ENCODE measurements at regions not wholly inside any gene's neighbourhood (a gene's known extent, or its start where the extent isn't known, plus 50 kb on each side); places are given as distances from the start of the nearest gene placed in this dataset.

- peaks cover 0 to 9% of the 10 kb centered on the region in 2 donors for H3K9me3 ChIP-seq
- no peak overlapping the region for H3K27ac ChIP-seq
- intact Hi-C loops (cut with DNase I; ENCODE audit: low total_unique reads), result no loop called here
- TF ChIP-seq POLR2AphosphoS5 (IDR thresholded peaks at IDR 0.05) (no peak), POLR2A (IDR thresholded peaks at IDR 0.05) (no peak), CTCF (IDR thresholded peaks at IDR 0.05) (no peak)
- H3K4me3 ChIP-seq, result no peak overlapping the region
- no peaks in the 10 kb centered on the region for H3K4me1 ChIP-seq
- H3K27me3 ChIP-seq, result no peaks in the 10 kb centered on the region
- no peak for DNase-seq (ENCODE audit: low spot score in 2 of 2)
- no peaks in the 10 kb centered on the region for H3K36me3 ChIP-seq
These were observed 108.2 kb upstream of the RBBP6 start for GRCh38 chr16:24430954-24431760.

- no peak for TF ChIP-seq POLR2AphosphoS5 (IDR thresholded peaks at IDR 0.05)
- Histone ChIP-seq H3K36me3 (no peaks in the 10 kb centered on the region), H3K4me3 (no peak overlapping the region), H3K27ac (no peak overlapping the region), H3K9me3 (no peaks in the 10 kb centered on the region), H3K4me1 (no peaks in the 10 kb centered on the region), H3K27me3 (no peaks in the 10 kb centered on the region)
- intact Hi-C loops (cut with DNase I; ENCODE audit: low total_unique reads), result no loop called here
- DNase-seq (ENCODE audit: low spot score in 2 of 2), result no peak
These were observed 105.7 kb upstream of the RBBP6 start for GRCh38 chr16:24433706-24434105.

- no peaks in the 10 kb centered on the region for H3K9me3 ChIP-seq
- H3K36me3 ChIP-seq, result no peaks in the 10 kb centered on the region
- intact Hi-C loops (cut with DNase I; ENCODE audit: low total_unique reads), result no loop called here
- H3K27me3 ChIP-seq, result no peaks in the 10 kb centered on the region
- DNase-seq (ENCODE audit: low spot score in 2 of 2), result no peak
- H3K4me3 ChIP-seq, result no peak overlapping the region
- no peak for TF ChIP-seq CTCF (IDR thresholded peaks at IDR 0.05)
- no peak for TF ChIP-seq POLR2AphosphoS5 (IDR thresholded peaks at IDR 0.05)
- TF ChIP-seq POLR2A (IDR thresholded peaks at IDR 0.05), result no peak
- H3K4me1 ChIP-seq, result no peaks in the 10 kb centered on the region
- no peak overlapping the region for H3K27ac ChIP-seq
These were observed 99.1 kb upstream of the RBBP6 start for GRCh38 chr16:24440306-24440705.

GRCh38 chr16:24442631-24443030, 96.7 kb upstream of the RBBP6 start:
- TF ChIP-seq POLR2AphosphoS5 (IDR thresholded peaks at IDR 0.05) (no peak), POLR2A (IDR thresholded peaks at IDR 0.05) (no peak), CTCF (IDR thresholded peaks at IDR 0.05) (no peak)
- Histone ChIP-seq H3K9me3 (no peaks in the 10 kb centered on the region), H3K4me3 (no peak overlapping the region), H3K36me3 (no peaks in the 10 kb centered on the region), H3K27ac (no peak overlapping the region), H3K4me1 (no peaks in the 10 kb centered on the region), H3K27me3 (no peaks in the 10 kb centered on the region)
- intact Hi-C loops (cut with DNase I; ENCODE audit: low total_unique reads), result no loop called here
- DNase-seq (ENCODE audit: low spot score in 2 of 2), result no peak

- H3K27me3 ChIP-seq, result no peaks in the 10 kb centered on the region
- TF ChIP-seq POLR2AphosphoS5 (IDR thresholded peaks at IDR 0.05) (no peak), CTCF (IDR thresholded peaks at IDR 0.05) (no peak), POLR2A (IDR thresholded peaks at IDR 0.05) (no peak)
- no peak overlapping the region for H3K27ac ChIP-seq
- no peaks in the 10 kb centered on the region for H3K36me3 ChIP-seq
- intact Hi-C loops (cut with DNase I; ENCODE audit: low total_unique reads), result no loop called here
- no peaks in the 10 kb centered on the region for H3K4me1 ChIP-seq
- no peaks in the 10 kb centered on the region for H3K9me3 ChIP-seq
- H3K4me3 ChIP-seq, result no peak overlapping the region
- DNase-seq (ENCODE audit: low spot score in 2 of 2), result no peak
These were observed 94.2 kb upstream of the RBBP6 start for GRCh38 chr16:24445216-24445615.
